ENCODE measurements at regions not wholly inside any gene's neighbourhood (a gene's known extent, or its start where the extent isn't known, plus 50 kb on each side); places are given as distances from the start of the nearest gene placed in this dataset.

- Histone ChIP-seq H3K9me3 (ENCODE audit: control insufficient read depth, insufficient read depth, low read depth, low read length) (no peaks in the 10 kb centered on the region), H3K4me1 (ENCODE audit: control insufficient read depth, insufficient read depth, low read length) (no peaks in the 10 kb centered on the region), H3K4me3 (ENCODE audit: low read depth in 2 of 2, low read length in 2 of 2) (no peak overlapping the region), H3K27ac (ENCODE audit: low read length) (no peak overlapping the region), H3K27me3 (ENCODE audit: control insufficient read depth, insufficient read depth, low read length) (no peaks in the 10 kb centered on the region; the same call in 1 of the 2 replicates), H3K36me3 (ENCODE audit: control insufficient read depth, insufficient read depth, low read length) (no peaks in the 10 kb centered on the region)
- ChIA-PET CTCF (no interaction called here), POLR2A (no interaction called here)
- in situ Hi-C loops (cut with HindIII; ENCODE audit: low pct_unique_long_range_greater_than_20kb, low sequenced_read_pairs): no loop called here
- TF ChIP-seq POLR2AphosphoS5 (IDR thresholded peaks at IDR 0.05; ENCODE audit: low read depth, low read length) (no peak), TCF7L2 (IDR thresholded peaks at IDR 0.05; ENCODE audit: low read depth, low read length) (no peak), SIN3A (IDR thresholded peaks at IDR 0.05; ENCODE audit: borderline replicate concordance, insufficient read depth, low read depth, low read length) (no peak)
- TF ChIP-seq, protein P1, sequence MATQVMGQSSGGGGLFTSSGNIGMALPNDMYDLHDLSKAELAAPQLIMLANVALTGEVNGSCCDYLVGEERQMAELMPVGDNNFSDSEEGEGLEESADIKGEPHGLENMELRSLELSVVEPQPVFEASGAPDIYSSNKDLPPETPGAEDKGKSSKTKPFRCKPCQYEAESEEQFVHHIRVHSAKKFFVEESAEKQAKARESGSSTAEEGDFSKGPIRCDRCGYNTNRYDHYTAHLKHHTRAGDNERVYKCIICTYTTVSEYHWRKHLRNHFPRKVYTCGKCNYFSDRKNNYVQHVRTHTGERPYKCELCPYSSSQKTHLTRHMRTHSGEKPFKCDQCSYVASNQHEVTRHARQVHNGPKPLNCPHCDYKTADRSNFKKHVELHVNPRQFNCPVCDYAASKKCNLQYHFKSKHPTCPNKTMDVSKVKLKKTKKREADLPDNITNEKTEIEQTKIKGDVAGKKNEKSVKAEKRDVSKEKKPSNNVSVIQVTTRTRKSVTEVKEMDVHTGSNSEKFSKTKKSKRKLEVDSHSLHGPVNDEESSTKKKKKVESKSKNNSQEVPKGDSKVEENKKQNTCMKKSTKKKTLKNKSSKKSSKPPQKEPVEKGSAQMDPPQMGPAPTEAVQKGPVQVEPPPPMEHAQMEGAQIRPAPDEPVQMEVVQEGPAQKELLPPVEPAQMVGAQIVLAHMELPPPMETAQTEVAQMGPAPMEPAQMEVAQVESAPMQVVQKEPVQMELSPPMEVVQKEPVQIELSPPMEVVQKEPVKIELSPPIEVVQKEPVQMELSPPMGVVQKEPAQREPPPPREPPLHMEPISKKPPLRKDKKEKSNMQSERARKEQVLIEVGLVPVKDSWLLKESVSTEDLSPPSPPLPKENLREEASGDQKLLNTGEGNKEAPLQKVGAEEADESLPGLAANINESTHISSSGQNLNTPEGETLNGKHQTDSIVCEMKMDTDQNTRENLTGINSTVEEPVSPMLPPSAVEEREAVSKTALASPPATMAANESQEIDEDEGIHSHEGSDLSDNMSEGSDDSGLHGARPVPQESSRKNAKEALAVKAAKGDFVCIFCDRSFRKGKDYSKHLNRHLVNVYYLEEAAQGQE (IDR thresholded peaks at IDR 0.05; ENCODE audit: insufficient read depth in 1 of 2, low read depth in 2 of 2, low read length in 1 of 2): no peak
- TF ChIP-seq, protein P2, sequence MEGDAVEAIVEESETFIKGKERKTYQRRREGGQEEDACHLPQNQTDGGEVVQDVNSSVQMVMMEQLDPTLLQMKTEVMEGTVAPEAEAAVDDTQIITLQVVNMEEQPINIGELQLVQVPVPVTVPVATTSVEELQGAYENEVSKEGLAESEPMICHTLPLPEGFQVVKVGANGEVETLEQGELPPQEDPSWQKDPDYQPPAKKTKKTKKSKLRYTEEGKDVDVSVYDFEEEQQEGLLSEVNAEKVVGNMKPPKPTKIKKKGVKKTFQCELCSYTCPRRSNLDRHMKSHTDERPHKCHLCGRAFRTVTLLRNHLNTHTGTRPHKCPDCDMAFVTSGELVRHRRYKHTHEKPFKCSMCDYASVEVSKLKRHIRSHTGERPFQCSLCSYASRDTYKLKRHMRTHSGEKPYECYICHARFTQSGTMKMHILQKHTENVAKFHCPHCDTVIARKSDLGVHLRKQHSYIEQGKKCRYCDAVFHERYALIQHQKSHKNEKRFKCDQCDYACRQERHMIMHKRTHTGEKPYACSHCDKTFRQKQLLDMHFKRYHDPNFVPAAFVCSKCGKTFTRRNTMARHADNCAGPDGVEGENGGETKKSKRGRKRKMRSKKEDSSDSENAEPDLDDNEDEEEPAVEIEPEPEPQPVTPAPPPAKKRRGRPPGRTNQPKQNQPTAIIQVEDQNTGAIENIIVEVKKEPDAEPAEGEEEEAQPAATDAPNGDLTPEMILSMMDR (IDR thresholded peaks at IDR 0.05): no peak
- no TSS peak for BruUV-seq (replicated peaks)
- DNase-seq (ENCODE audit: low read depth, low spot score) (no peak), ATAC-seq (no peak)
- intact Hi-C loops (cut with micrococcal nuclease; ENCODE audit: unreplicated experiment): no loop called here
Measured at GRCh38 chr12:4137015-4137414, 136.5 kb upstream of the CCND2 start.

GRCh38 chr12:4135919-4136605, 137.5 kb upstream of the CCND2 start:
- intact Hi-C loops (cut with micrococcal nuclease; ENCODE audit: unreplicated experiment): no loop called here
- ChIA-PET POLR2A (no interaction called here), CTCF (no interaction called here)
- no peaks in the 10 kb centered on the region; the same call in 1 of the 2 replicates for H3K27me3 ChIP-seq (ENCODE audit: control insufficient read depth, insufficient read depth, low read length)
- no peaks in the 10 kb centered on the region for H3K4me1 ChIP-seq (ENCODE audit: control insufficient read depth, insufficient read depth, low read length)
- no peak overlapping the region for H3K27ac ChIP-seq (ENCODE audit: low read length)
- no peak for DNase-seq (ENCODE audit: low read depth, low spot score)
- TF ChIP-seq, protein P1 (IDR thresholded peaks at IDR 0.05; ENCODE audit: insufficient read depth in 1 of 2, low read depth in 2 of 2, low read length in 1 of 2): no peak
- no peak for TF ChIP-seq SIN3A (IDR thresholded peaks at IDR 0.05; ENCODE audit: borderline replicate concordance, insufficient read depth, low read depth, low read length)
- TF ChIP-seq, protein P2 (IDR thresholded peaks at IDR 0.05): no peak
- TF ChIP-seq POLR2AphosphoS5 (IDR thresholded peaks at IDR 0.05; ENCODE audit: low read depth, low read length): no peak
- no peak for TF ChIP-seq TCF7L2 (IDR thresholded peaks at IDR 0.05; ENCODE audit: low read depth, low read length)
- no peak overlapping the region for H3K4me3 ChIP-seq (ENCODE audit: low read depth in 2 of 2, low read length in 2 of 2)
- in situ Hi-C loops (cut with HindIII; ENCODE audit: low pct_unique_long_range_greater_than_20kb, low sequenced_read_pairs): no loop called here
- H3K36me3 ChIP-seq (ENCODE audit: control insufficient read depth, insufficient read depth, low read length): no peaks in the 10 kb centered on the region
- H3K9me3 ChIP-seq (ENCODE audit: control insufficient read depth, insufficient read depth, low read depth, low read length): no peaks in the 10 kb centered on the region
- BruUV-seq (replicated peaks): no TSS peak
- no peak for ATAC-seq
